GM19455 (cell line): ENCODE measurements at regions not wholly inside any gene's neighbourhood (a gene's known extent, or its start where the extent isn't known, plus 50 kb on each side); places are given as distances from the start of the nearest gene placed in this dataset.

Experiments
- ATAC-seq: cut with Tn5 transposase; IDR thresholded peaks from one replicate; pipeline ENCODE4 v1.9.1; 2021; ENCODE audit not compliant: unreplicated experiment

GRCh38 chr16:86181526-86181925 lies 282.6 kb downstream of the IRF8 start:
- no peak for ATAC-seq

DNA sequence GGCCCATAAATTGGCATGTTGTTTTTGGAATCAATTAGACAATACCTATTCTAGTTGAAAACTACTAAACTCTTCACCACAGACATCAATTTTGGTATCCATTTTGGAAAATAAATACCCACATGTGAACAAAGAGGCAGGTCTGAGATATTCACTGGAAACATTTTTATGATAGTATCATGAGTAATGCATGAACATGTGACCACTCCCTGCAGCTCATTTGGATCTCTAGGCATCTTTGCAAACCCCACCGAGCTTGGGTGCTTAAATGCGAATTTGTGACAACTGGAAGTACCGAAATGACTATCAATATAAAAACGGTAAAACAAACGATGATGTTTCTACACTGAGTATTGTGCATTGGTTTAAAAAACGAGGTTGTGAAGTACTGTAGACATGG lies 285.2 kb downstream of the IRF8 start:
- ATAC-seq = no peak

DNA sequence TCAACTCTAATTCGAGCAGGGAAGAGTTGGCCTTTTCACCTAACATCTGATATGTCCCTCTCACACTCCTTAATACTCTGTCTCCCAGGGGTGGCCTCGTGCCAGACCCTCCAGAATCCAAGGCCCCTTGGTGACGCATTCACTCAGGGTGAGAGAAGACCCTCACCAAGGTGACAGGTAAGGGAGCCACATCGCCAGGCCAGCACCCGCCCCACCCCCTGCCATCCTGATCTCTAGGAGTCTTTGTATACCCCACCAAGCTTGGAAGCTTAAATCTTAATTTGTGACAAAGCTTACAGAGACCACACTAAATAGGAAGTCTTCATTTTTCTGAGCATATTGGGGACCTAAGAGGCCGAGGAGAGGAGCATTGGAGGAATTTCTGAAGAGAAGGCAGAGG lies 286.1 kb downstream of the IRF8 start:
- ATAC-seq = no peak

DNA sequence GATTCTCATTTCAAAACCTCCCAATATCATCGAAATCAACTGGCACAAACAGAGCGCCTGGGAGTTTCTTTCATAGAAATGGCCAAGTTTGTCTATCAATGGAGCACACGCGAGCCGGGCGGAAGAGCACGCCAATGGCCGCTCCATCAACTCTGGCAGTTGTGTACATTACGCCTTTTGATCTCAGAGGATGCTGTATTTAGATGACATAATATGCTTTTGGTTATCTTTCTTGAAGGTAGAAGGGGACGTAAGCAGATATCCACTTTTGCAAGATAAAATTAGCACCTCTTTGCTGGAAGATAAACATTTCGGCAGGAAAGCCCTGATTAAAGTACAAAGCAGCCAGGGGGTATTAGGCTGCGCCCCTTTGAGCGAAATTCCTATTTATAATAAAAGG lies 287.4 kb downstream of the IRF8 start:
- no peak for ATAC-seq

- no peak for ATAC-seq
These were observed 291.0 kb downstream of the IRF8 start for GRCh38 chr16:86189934-86190333.

DNA sequence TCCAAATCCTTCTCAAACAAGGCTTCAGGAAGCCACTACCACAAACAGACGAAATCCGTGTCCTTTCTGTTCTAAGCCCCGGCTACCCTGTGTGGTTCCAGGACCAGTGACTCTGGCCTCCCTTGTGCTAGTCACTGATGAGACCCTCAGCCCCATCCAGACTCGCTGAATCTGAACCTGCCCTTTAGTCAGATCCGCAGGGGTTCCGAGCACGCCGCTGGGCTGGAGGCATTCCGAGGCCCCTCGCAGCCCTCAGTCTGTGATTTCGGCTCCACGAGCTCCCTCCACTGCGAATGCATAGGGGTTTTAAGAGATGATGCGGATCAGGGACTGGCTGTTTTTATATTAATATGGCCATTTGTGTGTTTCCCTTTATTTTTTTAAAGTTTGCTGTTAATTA lies 292.7 kb downstream of the IRF8 start:
- ATAC-seq = no peak

- ATAC-seq = no peak
These were observed 294.7 kb downstream of the IRF8 start for GRCh38 chr16:86193528-86194193.

DNA sequence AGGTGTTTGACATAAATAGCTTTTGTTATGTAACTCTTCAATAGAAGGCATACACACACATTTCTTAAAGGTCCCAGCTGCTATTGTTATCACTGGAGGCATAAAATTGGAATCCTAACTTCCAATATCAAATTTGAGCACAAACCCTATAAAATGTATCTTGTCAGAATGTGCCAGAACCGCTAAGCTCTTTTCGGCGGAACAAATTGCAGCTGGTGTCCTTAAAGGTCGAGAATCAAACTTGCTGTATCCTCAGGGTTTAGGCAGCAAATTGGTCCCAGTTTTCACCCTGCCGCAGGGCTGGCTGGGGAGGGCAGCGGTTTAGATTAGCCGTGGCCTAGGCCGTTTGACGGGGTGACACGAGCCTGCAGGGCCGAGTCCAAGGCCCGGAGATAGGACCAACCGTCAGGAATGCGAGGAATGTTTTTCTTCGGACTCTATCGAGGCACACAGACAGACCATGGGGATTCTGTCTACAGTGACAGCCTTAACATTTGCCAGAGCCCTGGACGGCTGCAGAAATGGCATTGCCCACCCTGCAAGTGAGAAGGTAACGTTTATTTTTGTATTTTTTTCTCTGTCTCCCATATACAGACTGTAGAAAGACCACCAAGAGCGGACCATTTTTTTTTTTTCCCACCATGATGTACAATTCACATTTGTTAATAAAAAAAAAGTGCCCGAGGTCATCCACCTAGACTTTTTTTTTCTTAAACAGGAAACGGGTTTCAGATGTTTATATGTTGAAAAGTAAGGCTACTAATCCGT lies 297.1 kb downstream of the IRF8 start:
- no peak for ATAC-seq

- no peak for ATAC-seq
These were observed 297.9 kb downstream of the IRF8 start for GRCh38 chr16:86196687-86197391.

DNA sequence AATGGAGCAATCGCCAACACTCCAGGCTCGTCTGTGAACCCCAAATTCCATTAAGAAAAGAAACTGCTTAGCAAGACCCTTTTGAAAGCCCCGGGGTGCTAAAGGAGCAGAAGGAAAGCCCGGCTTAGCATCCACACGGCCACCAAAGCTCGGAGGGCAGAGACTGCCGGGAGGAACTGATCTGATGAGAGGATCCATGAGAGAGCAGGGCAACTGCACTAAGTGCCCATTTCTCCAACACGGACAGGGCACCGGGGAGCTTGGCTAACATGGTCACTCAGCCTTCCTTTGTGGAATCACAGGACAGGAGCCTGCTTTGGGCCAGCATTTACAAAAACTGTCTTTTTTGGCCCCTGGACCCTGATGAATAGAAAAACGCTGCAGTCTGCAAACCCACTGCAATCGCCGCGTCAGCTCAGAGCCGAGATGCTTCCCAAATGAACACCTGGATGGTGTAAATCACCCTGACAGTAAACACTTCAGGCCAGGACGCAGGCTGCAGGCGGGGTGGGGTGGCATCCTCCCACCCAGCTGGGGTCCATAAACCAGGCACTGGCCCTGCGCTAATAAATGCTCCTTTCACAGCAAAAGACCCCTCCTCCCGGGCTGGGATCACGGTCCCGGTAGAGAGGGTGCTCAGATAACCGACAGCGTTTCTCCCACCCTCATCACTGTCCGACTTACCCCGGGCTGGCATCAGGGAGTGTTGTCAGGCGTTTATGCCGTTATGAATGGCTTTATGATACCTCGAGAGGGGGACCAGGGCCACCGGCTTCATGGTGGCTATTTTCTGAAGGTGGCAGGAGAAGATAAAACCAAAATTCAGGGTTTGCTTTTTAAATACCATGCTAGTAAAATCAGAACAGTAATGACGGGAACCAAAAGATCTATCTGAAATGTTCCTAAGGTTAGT lies 299.5 kb downstream of the IRF8 start:
- no peak for ATAC-seq

- no peak for ATAC-seq
These were observed 300.2 kb downstream of the IRF8 start for GRCh38 chr16:86199182-86199581.

DNA sequence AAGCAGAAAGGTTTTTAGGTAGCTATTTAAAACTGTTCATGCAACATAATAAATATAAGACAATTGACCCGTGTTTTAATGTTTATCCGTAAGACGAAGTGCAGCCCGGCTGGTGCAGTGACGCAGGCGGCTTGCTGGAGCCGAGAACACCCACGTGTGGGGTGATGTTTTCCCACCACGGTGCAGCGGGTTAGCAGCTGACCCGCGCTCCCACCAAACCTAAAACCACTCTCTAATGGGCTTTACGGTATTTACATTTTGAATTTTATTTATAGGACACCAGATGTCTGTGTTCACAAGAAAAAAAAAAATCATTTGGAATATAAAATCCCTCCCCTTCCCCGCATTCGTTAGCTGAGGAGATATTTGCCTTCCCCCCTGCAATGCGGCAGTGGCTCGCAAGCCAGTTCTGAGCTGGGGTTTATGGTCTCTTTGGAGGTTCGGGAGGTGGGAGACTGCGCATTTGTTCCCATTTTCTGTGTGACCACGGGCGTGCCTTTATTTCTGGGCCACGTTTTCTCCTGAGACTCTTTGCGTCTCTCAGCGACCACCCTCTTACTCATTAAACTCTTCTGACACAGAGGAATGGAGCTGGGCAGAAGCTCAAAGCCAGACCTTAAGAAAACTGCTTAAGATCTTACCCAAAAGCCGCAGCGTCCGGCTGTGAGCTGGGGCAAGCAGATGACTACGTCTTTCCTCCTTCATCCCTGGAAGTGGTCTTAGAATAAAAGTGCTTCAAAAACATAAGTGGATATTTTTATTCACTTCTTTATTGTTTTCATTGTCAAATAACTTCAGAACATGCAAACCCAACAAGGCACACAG lies 301.1 kb downstream of the IRF8 start:
- ATAC-seq = no peak

DNA sequence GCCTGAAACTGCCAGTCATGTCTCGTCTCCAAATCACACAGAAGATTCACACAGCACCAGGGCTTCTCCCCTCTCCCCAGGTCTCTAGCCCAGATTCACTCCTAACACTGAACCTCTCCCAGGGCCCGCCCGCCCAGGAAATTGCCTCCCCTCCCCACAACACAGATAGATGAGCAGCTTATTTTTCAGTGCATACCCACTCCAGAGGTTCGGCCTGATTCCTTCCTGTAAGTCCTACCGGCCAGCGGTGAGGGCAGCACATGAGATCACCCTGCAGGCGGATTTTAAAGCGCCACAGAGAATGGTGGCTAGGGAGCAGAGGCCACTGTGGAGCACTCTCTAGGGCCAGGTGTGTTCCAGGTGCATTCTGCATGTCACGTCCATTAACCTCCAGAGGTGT lies 301.8 kb downstream of the IRF8 start:
- ATAC-seq = no peak

- ATAC-seq = no peak
These were observed 302.8 kb downstream of the IRF8 start for GRCh38 chr16:86201746-86202145.

DNA sequence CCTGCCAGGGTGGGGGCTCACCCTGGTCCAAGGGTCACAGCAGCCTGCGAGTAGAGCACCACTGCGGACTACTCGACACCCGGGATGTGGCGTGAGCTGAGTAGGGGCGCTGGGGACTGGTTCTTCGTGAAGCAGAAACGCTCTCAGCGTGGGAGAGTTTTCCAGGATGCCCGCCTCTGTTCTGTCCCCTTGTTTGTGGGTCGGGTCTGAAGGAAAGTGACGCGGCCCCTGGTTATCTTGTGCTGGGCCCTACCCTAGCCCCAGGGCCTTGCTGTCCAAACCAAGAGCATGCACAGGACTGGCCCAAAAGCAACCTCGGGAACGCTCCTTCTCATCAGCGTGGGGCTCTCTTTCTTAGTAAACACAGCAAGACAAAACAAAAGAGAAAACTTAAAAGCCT lies 303.3 kb downstream of the IRF8 start:
- no peak for ATAC-seq

DNA sequence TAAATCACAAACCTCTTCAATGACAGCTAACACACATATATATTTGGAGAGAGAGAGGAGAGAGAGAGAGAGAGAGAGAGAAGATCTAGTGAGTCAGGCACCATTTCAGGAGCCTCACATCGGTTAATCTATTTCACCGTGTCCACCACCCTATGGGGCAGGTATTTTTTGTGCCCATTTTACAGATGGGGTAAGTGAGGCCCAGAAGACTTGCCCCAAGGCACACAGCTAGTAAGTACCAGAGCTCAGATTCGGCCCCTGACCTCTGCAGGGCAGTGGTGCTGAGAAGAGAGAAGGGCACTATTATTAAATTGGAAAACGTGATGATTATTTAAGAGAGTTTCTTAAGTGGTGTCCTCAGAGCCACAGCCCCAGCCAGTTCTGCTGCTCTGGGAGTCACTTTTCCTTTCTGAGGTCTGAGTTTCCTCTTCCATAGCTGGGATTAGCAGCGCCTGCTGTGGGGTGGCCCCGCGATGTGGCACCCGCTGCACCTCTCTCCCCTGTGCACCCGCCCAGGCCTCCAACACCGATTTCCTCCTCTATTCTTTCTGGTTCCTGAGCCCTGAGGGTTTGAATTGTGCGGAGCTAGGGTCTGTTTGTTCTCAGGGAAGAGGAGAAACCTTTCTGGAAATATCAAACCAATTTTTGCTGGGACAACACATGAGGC lies 303.9 kb downstream of the IRF8 start:
- no peak for ATAC-seq

GRCh38 chr16:86203557-86204275 lies 304.8 kb downstream of the IRF8 start:
- no peak for ATAC-seq

DNA sequence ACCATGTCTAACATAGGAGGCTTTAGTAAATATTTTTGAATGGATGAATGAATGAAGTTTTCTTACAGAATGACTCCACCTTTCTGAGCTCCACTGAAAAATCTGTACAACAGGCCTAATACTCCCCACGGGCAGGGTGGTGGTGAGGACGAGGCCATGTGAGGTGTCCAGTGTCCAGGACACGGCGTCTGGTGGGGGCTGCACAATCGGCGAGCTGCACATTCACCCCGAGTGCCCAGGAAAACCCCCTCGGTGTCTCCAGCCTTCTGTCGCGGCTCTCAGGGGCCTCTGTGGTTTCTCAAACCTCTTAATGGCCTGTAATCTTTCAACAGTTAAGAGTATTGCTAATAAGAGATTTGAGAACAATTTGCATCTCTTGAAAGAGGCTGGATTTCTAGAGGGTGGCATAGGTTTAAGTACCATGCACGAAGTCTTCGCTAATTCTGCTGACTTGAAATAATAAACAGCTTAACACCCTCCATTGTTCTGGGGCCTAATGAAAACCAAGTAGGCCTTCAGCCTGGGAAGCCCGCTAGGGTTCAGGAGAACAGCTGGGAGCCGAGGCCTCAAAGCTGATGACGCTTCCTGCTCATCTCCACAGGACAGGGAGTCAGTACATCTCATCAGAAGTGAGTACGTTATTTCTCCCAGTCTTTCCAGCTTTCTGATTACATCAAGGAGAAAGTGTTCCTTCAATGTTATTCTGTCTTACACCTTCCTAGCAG lies 304.6 kb upstream of the FOXF1 start:
- no peak for ATAC-seq
